Parathyroid adenoma (tissue), 2 donors: ENCODE measurements at regions not wholly inside any gene's neighbourhood (a gene's known extent, or its start where the extent isn't known, plus 50 kb on each side); places are given as distances from the start of the nearest gene placed in this dataset.

ENCODE experiments used
- H2AFZ ChIP-seq: fragments of 300-600 bp; sonication (generic); one replicate; pipeline ENCODE4 v1.7.0; 2017; ENCODE audit warnings: antibody characterized with exemption, mild to moderate bottlenecking
- H3K27ac ChIP-seq: fragments of 300-600 bp; sonication (generic); one replicate; pipeline ENCODE4 v1.7.0; 2017
- H3K27me3 ChIP-seq: fragments of 300-600 bp; sonication (generic); one replicate; pipeline ENCODE4 v1.7.0; 2017; ENCODE audit warnings: low read length; ENCODE audit not compliant: control insufficient read depth, insufficient read depth
- H3K36me3 ChIP-seq: fragments of 300-600 bp; sonication (generic); one replicate; pipeline ENCODE4 v1.7.0; 2017; ENCODE audit warnings: low read length; ENCODE audit not compliant: control insufficient read depth, insufficient read depth
- H3K4me1 ChIP-seq: fragments of 300-600 bp; sonication (generic); one replicate; pipeline ENCODE4 v1.7.0; 2017; ENCODE audit warnings: control low read depth
- H3K4me2 ChIP-seq: fragments of 300-600 bp; sonication (generic); one replicate; pipeline ENCODE4 v1.7.0; 2017; ENCODE audit warnings: low read length
- H3K4me3 ChIP-seq: fragments of 300-600 bp; sonication (generic); one replicate; pipeline ENCODE4 v1.7.0; 2017; ENCODE audit warnings: low read depth, low read length
- H3K79me2 ChIP-seq: fragments of 300-600 bp; sonication (generic); one replicate; pipeline ENCODE4 v1.7.0; 2017; ENCODE audit warnings: control low read depth
- H3K9ac ChIP-seq: fragments of 300-600 bp; sonication (generic); one replicate; pipeline ENCODE4 v1.7.0; 2017; ENCODE audit warnings: mild to moderate bottlenecking
- H3K9me3 ChIP-seq: fragments of 300-600 bp; sonication (generic); one replicate; pipeline ENCODE4 v1.7.0; 2017; ENCODE audit warnings: low read length; ENCODE audit not compliant: control insufficient read depth
- TF ChIP-seq, protein P1 (sequence below): fragments of 300-600 bp; sonication (generic); IDR thresholded peaks from one replicate; pipeline ENCODE4 v1.7.0; 2017; ENCODE audit warnings: antibody characterized with exemption, mild to moderate bottlenecking
- donor health status: primary hyperparathyroidism.

- Histone ChIP-seq H3K4me2 (no peak overlapping the region), H3K4me3 (no peak overlapping the region), H3K79me2 (no peaks in the 10 kb centered on the region), H2AFZ (no peak overlapping the region), H3K27me3 (no peaks in the 10 kb centered on the region), H3K27ac (no peak overlapping the region), H3K9ac (no peak overlapping the region), H3K36me3 (no peaks in the 10 kb centered on the region), H3K9me3 (no peaks in the 10 kb centered on the region), H3K4me1 (peaks cover 31% of the 10 kb centered on the region)
- TF ChIP-seq, protein P1, sequence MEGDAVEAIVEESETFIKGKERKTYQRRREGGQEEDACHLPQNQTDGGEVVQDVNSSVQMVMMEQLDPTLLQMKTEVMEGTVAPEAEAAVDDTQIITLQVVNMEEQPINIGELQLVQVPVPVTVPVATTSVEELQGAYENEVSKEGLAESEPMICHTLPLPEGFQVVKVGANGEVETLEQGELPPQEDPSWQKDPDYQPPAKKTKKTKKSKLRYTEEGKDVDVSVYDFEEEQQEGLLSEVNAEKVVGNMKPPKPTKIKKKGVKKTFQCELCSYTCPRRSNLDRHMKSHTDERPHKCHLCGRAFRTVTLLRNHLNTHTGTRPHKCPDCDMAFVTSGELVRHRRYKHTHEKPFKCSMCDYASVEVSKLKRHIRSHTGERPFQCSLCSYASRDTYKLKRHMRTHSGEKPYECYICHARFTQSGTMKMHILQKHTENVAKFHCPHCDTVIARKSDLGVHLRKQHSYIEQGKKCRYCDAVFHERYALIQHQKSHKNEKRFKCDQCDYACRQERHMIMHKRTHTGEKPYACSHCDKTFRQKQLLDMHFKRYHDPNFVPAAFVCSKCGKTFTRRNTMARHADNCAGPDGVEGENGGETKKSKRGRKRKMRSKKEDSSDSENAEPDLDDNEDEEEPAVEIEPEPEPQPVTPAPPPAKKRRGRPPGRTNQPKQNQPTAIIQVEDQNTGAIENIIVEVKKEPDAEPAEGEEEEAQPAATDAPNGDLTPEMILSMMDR = no peak
Observed at GRCh38 chr5:67774786-67775185, 440.8 kb upstream of the PIK3R1 start.

DNA sequence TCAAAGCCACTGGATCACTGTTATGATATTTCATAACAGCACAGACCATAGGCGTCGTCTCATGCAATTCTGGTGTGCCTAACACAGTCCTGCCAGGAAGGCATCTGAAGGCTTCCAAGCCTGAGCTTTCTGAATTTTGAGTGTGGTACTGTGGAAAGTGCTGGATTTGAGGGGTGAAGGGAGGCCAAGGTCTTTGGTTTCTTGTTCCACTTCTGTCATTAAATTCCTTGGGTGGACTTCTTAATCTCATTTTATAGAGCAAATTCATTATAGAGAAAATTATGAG lies 441.3 kb upstream of the PIK3R1 start:
- H3K4me2 ChIP-seq = no peak overlapping the region
- TF ChIP-seq, protein P1 = no peak
- H3K27ac ChIP-seq = no peak overlapping the region
- H3K79me2 ChIP-seq = no peaks in the 10 kb centered on the region
- H3K4me3 ChIP-seq = no peak overlapping the region
- H2AFZ ChIP-seq = peak overlapping the region; percentile 8
- peaks cover 31% of the 10 kb centered on the region for H3K4me1 ChIP-seq
- no peaks in the 10 kb centered on the region for H3K27me3 ChIP-seq
- no peak overlapping the region for H3K9ac ChIP-seq
- H3K36me3 ChIP-seq = no peaks in the 10 kb centered on the region
- H3K9me3 ChIP-seq = no peaks in the 10 kb centered on the region

GRCh38 chr5:67773411-67774266 lies 441.9 kb upstream of the PIK3R1 start:
- Histone ChIP-seq H3K4me1 (peaks cover 31% of the 10 kb centered on the region), H3K79me2 (no peaks in the 10 kb centered on the region), H3K9me3 (no peaks in the 10 kb centered on the region), H2AFZ (peak overlapping the region; percentile 8), H3K4me3 (no peak overlapping the region), H3K27ac (no peak overlapping the region), H3K36me3 (no peaks in the 10 kb centered on the region), H3K4me2 (no peak overlapping the region), H3K27me3 (no peaks in the 10 kb centered on the region), H3K9ac (no peak overlapping the region)
- TF ChIP-seq, protein P1 = no peak

GRCh38 chr5:67771791-67772190 lies 443.8 kb upstream of the PIK3R1 start:
- Histone ChIP-seq H3K79me2 (no peaks in the 10 kb centered on the region), H3K4me3 (no peak overlapping the region), H3K4me2 (no peak overlapping the region), H3K27me3 (no peaks in the 10 kb centered on the region), H3K36me3 (no peaks in the 10 kb centered on the region), H3K9me3 (no peaks in the 10 kb centered on the region), H3K27ac (peak overlapping the region; percentile 89), H3K4me1 (peaks cover 31% of the 10 kb centered on the region), H3K9ac (no peak overlapping the region), H2AFZ (peak overlapping the region; percentile 4)
- TF ChIP-seq, protein P1 = no peak

- H3K36me3 ChIP-seq = no peaks in the 10 kb centered on the region
- H3K9me3 ChIP-seq = no peaks in the 10 kb centered on the region
- H2AFZ ChIP-seq = peak overlapping the region; percentile 58
- no peaks in the 10 kb centered on the region for H3K27me3 ChIP-seq
- H3K79me2 ChIP-seq = no peaks in the 10 kb centered on the region
- H3K9ac ChIP-seq = no peak overlapping the region
- H3K4me1 ChIP-seq = peaks cover 31% of the 10 kb centered on the region
- peak overlapping the region; percentile 89 for H3K27ac ChIP-seq
- H3K4me3 ChIP-seq = peak overlapping the region; percentile 15
- no peak overlapping the region for H3K4me2 ChIP-seq
- TF ChIP-seq, protein P1 = no peak
Observed at GRCh38 chr5:67771221-67771620, 444.3 kb upstream of the PIK3R1 start.
